ENCODE measurements at regions not wholly inside any gene's neighbourhood (a gene's known extent, or its start where the extent isn't known, plus 50 kb on each side); places are given as distances from the start of the nearest gene placed in this dataset.

DNA sequence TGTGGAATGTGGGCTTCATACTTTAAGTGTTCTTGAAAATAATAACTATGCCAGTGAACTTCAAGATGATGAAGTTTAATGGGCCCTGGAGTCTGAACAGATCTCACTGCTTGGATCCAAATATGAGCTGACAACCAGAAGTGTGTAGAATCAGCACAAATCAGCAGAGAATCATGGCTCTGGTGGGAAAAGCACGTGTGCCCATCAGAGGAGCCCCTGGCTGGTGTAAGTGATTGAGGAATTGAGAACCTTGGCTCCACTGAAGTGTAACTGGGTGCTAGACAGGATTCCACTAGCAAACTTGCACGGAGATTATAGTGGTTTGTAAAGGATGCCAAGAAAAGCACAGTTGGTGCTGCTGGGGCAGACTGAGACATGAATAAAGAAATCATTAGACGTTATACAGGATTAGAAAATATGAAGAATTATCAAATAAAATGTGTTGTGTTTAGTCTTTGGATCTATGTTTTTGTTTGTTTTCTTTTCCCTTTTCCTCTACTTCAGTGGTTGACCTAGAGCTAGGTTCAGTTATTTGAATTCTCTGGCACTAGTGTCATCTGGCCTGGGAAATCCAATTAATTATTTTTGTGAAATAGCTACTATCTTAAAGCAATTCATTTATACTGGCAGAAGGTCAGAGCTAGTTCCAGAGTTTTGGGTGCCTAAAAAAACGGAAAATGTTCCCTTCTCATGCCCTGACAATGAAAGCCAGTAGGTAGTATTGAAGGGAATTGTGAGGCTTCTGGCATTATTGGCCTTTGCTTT, 175.7 kb upstream of the MEOX2 start:
- H2BK5ac ChIP-seq (ENCODE audit: low read depth, low read length, poor library complexity, severe bottlenecking) = no peak overlapping the region
- no peak overlapping the region for H3K14ac ChIP-seq (ENCODE audit: low read length in 2 of 2)
- H3K4me2 ChIP-seq (ENCODE audit: low read length, poor library complexity, severe bottlenecking) = no peak overlapping the region
- H4K8ac ChIP-seq (ENCODE audit: low read length) = no peak overlapping the region
- H2BK12ac ChIP-seq (ENCODE audit: low read length in 2 of 2) = no peak overlapping the region
- peak overlapping the region in 1 of 2 experiments; percentile 61 for H3K18ac ChIP-seq (ENCODE audit: low read depth in 1 of 2, low read length in 2 of 2)
- H3K9ac ChIP-seq (ENCODE audit: low read length) = no peak overlapping the region
- H3K27me3 ChIP-seq (ENCODE audit: control insufficient read depth in 1 of 2, insufficient read depth in 1 of 2, low read length in 2 of 2) = no peaks in the 10 kb centered on the region
- DNase-seq = no peak
- H3K27ac ChIP-seq (ENCODE audit: low read length, poor library complexity, severe bottlenecking) = no peak overlapping the region
- H2BK15ac ChIP-seq (ENCODE audit: low read depth, poor library complexity, severe bottlenecking) = no peak overlapping the region
- no peaks in the 10 kb centered on the region for H3K36me3 ChIP-seq (ENCODE audit: control insufficient read depth in 1 of 2, insufficient read depth in 2 of 2, low read depth in 1 of 2, low read length in 2 of 2)
- H3K4me3 ChIP-seq (ENCODE audit: insufficient read depth in 1 of 2, low read depth in 1 of 2, low read length in 2 of 2) = no peak overlapping the region
- H3K4ac ChIP-seq (ENCODE audit: low read depth in 1 of 2, low read length in 2 of 2) = no peak overlapping the region
- no peak overlapping the region for H2AK5ac ChIP-seq (ENCODE audit: low read length, severe bottlenecking)
- H3K4me1 ChIP-seq (ENCODE audit: control insufficient read depth, insufficient read depth, low read depth, low read length) = no peaks in the 10 kb centered on the region
- no peak overlapping the region for H4K91ac ChIP-seq (ENCODE audit: low read length)
- H3K23ac ChIP-seq (ENCODE audit: low read length in 2 of 2) = no peak overlapping the region
- WGBS = 81% methylated on average over 4 of the region's 4 CpGs
- no peaks in the 10 kb centered on the region for H3K79me1 ChIP-seq (replicated peaks; ENCODE audit: low read length, poor library complexity, severe bottlenecking)
- H2BK120ac ChIP-seq (ENCODE audit: low read depth, low read length) = no peak overlapping the region
- no peaks in the 10 kb centered on the region for H3K9me3 ChIP-seq (ENCODE audit: control insufficient read depth, low read length)
- no peak overlapping the region for H2AFZ ChIP-seq (ENCODE audit: low read depth, low read length)

DNA sequence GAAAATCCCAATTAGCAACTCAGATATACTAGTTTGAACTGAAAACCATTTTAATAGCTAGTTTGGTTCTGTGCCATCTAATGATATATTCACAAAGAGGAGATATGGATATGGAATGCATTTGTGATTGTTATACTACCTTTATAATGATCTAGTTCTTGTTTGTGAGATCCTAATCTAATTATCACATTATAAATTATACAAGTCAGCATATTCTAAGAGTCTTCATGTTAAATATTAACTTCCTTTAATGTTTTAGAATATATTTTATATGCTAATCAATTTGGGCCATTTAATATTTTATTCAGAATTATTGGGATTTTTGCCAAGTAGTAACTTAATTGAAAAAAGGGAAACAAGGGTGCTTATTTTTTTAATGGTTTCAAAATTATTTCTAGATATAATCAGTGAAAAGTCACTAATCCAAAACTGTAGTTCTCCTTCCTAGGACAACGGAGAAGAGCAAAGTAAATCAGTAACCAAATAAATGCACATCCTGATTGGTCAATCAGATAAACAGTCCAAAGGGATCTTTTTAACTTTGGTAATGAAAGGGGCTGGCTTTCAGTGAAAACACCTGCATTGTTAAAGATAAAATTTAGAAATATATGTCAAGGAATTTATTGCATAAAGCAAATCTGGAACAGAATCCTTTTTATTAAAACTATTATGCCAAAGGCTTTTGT, 173.9 kb upstream of the MEOX2 start:
- Histone ChIP-seq H3K4me2 (ENCODE audit: low read length, poor library complexity, severe bottlenecking) (no peak overlapping the region), H4K8ac (ENCODE audit: low read length) (no peak overlapping the region), H3K27me3 (ENCODE audit: control insufficient read depth in 1 of 2, insufficient read depth in 1 of 2, low read length in 2 of 2) (no peaks in the 10 kb centered on the region), H3K4me1 (ENCODE audit: control insufficient read depth, insufficient read depth, low read depth, low read length) (no peaks in the 10 kb centered on the region), H2BK120ac (ENCODE audit: low read depth, low read length) (no peak overlapping the region), H3K36me3 (ENCODE audit: control insufficient read depth in 1 of 2, insufficient read depth in 2 of 2, low read depth in 1 of 2, low read length in 2 of 2) (no peaks in the 10 kb centered on the region), H2AK5ac (ENCODE audit: low read length, severe bottlenecking) (no peak overlapping the region), H2BK5ac (ENCODE audit: low read depth, low read length, poor library complexity, severe bottlenecking) (no peak overlapping the region), H2BK15ac (ENCODE audit: low read depth, poor library complexity, severe bottlenecking) (no peak overlapping the region), H3K9ac (ENCODE audit: low read length) (no peak overlapping the region), H3K9me3 (ENCODE audit: control insufficient read depth, low read length) (no peaks in the 10 kb centered on the region), H3K4me3 (ENCODE audit: insufficient read depth in 1 of 2, low read depth in 1 of 2, low read length in 2 of 2) (no peak overlapping the region), H2BK12ac (ENCODE audit: low read length in 2 of 2) (no peak overlapping the region), H3K18ac (ENCODE audit: low read depth in 1 of 2, low read length in 2 of 2) (no peak overlapping the region), H3K14ac (ENCODE audit: low read length in 2 of 2) (no peak overlapping the region), H3K23ac (ENCODE audit: low read length in 2 of 2) (no peak overlapping the region), H3K27ac (ENCODE audit: low read length, poor library complexity, severe bottlenecking) (no peak overlapping the region), H2AFZ (ENCODE audit: low read depth, low read length) (no peak overlapping the region), H3K79me1 (replicated peaks; ENCODE audit: low read length, poor library complexity, severe bottlenecking) (no peaks in the 10 kb centered on the region), H3K4ac (ENCODE audit: low read depth in 1 of 2, low read length in 2 of 2) (no peak overlapping the region), H4K91ac (ENCODE audit: low read length) (no peak overlapping the region)
- no peak for DNase-seq
- no CpG with 5 or more reads among the region's 1 CpG for WGBS

DNA sequence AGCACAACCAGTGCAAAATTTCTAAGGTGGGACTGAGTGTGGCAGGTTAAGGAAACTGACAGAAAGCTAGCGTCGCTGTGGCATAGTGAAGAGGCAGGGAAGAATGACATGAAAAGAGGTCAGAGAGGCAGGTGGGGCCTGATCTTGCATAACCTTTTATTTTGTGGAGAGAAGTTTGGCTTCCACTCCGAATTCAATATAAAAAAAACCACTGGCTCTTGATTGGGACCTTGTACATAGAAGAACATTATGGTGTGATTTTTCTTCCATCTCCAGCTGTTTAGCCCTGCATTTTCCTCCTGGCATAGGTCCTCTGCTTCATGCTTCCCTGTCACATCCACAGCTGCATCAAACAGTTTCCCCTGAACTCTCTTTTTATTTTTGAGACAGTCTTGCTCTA, 170.5 kb upstream of the MEOX2 start:
- Histone ChIP-seq H3K27ac (ENCODE audit: low read length, poor library complexity, severe bottlenecking) (no peak overlapping the region), H2BK120ac (ENCODE audit: low read depth, low read length) (no peak overlapping the region), H3K4me2 (ENCODE audit: low read length, poor library complexity, severe bottlenecking) (no peak overlapping the region), H2BK5ac (ENCODE audit: low read depth, low read length, poor library complexity, severe bottlenecking) (no peak overlapping the region), H3K79me1 (replicated peaks; ENCODE audit: low read length, poor library complexity, severe bottlenecking) (no peaks in the 10 kb centered on the region), H2AFZ (ENCODE audit: low read depth, low read length) (no peak overlapping the region), H2BK15ac (ENCODE audit: low read depth, poor library complexity, severe bottlenecking) (no peak overlapping the region), H3K18ac (ENCODE audit: low read depth in 1 of 2, low read length in 2 of 2) (no peak overlapping the region), H3K4me3 (ENCODE audit: insufficient read depth in 1 of 2, low read depth in 1 of 2, low read length in 2 of 2) (no peak overlapping the region), H2BK12ac (ENCODE audit: low read length in 2 of 2) (no peak overlapping the region), H3K4ac (ENCODE audit: low read depth in 1 of 2, low read length in 2 of 2) (no peak overlapping the region), H3K36me3 (ENCODE audit: control insufficient read depth in 1 of 2, insufficient read depth in 2 of 2, low read depth in 1 of 2, low read length in 2 of 2) (no peaks in the 10 kb centered on the region), H3K4me1 (ENCODE audit: control insufficient read depth, insufficient read depth, low read depth, low read length) (no peaks in the 10 kb centered on the region), H3K14ac (ENCODE audit: low read length in 2 of 2) (no peak overlapping the region), H3K27me3 (ENCODE audit: control insufficient read depth in 1 of 2, insufficient read depth in 1 of 2, low read length in 2 of 2) (no peaks in the 10 kb centered on the region), H4K8ac (ENCODE audit: low read length) (no peak overlapping the region), H3K23ac (ENCODE audit: low read length in 2 of 2) (no peak overlapping the region), H4K91ac (ENCODE audit: low read length) (no peak overlapping the region), H3K9me3 (ENCODE audit: control insufficient read depth, low read length) (no peaks in the 10 kb centered on the region), H2AK5ac (ENCODE audit: low read length, severe bottlenecking) (no peak overlapping the region), H3K9ac (ENCODE audit: low read length) (no peak overlapping the region)
- WGBS = 89% methylated on average over 3 of the region's 3 CpGs
- DNase-seq = no peak

DNA sequence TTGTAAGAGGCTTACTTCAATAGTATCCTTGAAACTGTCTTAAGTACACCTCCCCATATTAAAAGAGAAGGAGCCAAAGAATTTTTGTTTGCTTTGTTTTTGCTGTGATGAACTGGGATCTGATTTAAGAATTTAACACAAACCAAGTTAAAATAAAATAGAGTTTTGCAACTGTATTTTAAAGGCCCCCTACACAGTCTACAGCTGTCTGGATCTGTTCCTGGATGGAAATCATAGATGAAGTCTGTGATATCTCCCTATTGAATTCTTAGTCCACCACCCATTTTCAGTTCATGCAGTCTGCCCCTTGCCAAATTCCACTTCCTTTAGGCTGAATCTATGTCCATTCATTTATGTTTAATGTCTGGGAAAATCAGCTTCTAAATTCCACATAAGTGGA, 169.8 kb upstream of the MEOX2 start:
- H2AFZ ChIP-seq (ENCODE audit: low read depth, low read length) = no peak overlapping the region
- H3K4me1 ChIP-seq (ENCODE audit: control insufficient read depth, insufficient read depth, low read depth, low read length) = no peaks in the 10 kb centered on the region
- H2AK5ac ChIP-seq (ENCODE audit: low read length, severe bottlenecking) = no peak overlapping the region
- H3K23ac ChIP-seq (ENCODE audit: low read length in 2 of 2) = no peak overlapping the region
- no peak overlapping the region for H4K8ac ChIP-seq (ENCODE audit: low read length)
- no peak overlapping the region for H3K4me2 ChIP-seq (ENCODE audit: low read length, poor library complexity, severe bottlenecking)
- H3K27me3 ChIP-seq (ENCODE audit: control insufficient read depth in 1 of 2, insufficient read depth in 1 of 2, low read length in 2 of 2) = no peaks in the 10 kb centered on the region
- H2BK120ac ChIP-seq (ENCODE audit: low read depth, low read length) = no peak overlapping the region
- no peak overlapping the region for H2BK12ac ChIP-seq (ENCODE audit: low read length in 2 of 2)
- no peak overlapping the region for H4K91ac ChIP-seq (ENCODE audit: low read length)
- no peak overlapping the region for H3K18ac ChIP-seq (ENCODE audit: low read depth in 1 of 2, low read length in 2 of 2)
- no peak overlapping the region for H2BK15ac ChIP-seq (ENCODE audit: low read depth, poor library complexity, severe bottlenecking)
- DNase-seq = no peak
- no peaks in the 10 kb centered on the region for H3K79me1 ChIP-seq (replicated peaks; ENCODE audit: low read length, poor library complexity, severe bottlenecking)
- no peak overlapping the region for H3K9ac ChIP-seq (ENCODE audit: low read length)
- no peak overlapping the region for H2BK5ac ChIP-seq (ENCODE audit: low read depth, low read length, poor library complexity, severe bottlenecking)
- no peak overlapping the region for H3K27ac ChIP-seq (ENCODE audit: low read length, poor library complexity, severe bottlenecking)
- no peak overlapping the region for H3K4ac ChIP-seq (ENCODE audit: low read depth in 1 of 2, low read length in 2 of 2)
- no peak overlapping the region for H3K4me3 ChIP-seq (ENCODE audit: insufficient read depth in 1 of 2, low read depth in 1 of 2, low read length in 2 of 2)
- H3K36me3 ChIP-seq (ENCODE audit: control insufficient read depth in 1 of 2, insufficient read depth in 2 of 2, low read depth in 1 of 2, low read length in 2 of 2) = no peaks in the 10 kb centered on the region
- H3K9me3 ChIP-seq (ENCODE audit: control insufficient read depth, low read length) = no peaks in the 10 kb centered on the region
- no peak overlapping the region for H3K14ac ChIP-seq (ENCODE audit: low read length in 2 of 2)

Data from mesenchymal stem cell (in vitro differentiated cells and primary cell).